Panc1 (cell line): ENCODE measurements at regions not wholly inside any gene's neighbourhood (a gene's known extent, or its start where the extent isn't known, plus 50 kb on each side); places are given as distances from the start of the nearest gene placed in this dataset.

Source experiments
- CTCF ChIP-seq: fragments of 450-650 bp; IDR thresholded peaks from 2 replicates; pipeline ENCODE4 v1.5.1; 2017; ENCODE audit warnings: mild to moderate bottlenecking
- POLR2AphosphoS5 ChIP-seq: IDR thresholded peaks from 2 replicates; pipeline ENCODE4 v1.6.1; 2012; ENCODE audit warnings: mild to moderate bottlenecking, low read depth, low read length, moderate library complexity
- REST ChIP-seq, 2 experiments: IDR thresholded peaks; 2 replicates each; pipeline ENCODE4 v1.6.1; 2011 to 2012; ENCODE audit warnings: low read depth in 2 of 2, control low read depth in 1 of 2, low read length in 1 of 2, mild to moderate bottlenecking in 1 of 2, moderate library complexity in 1 of 2; ENCODE audit not compliant: insufficient read depth in 1 of 2

GRCh38 chr13:107035778-107036177, 467.8 kb upstream of the ARGLU1 start:
- TF ChIP-seq CTCF (no peak), REST (IDR thresholded peaks at IDR 0.05; ENCODE audit: insufficient read depth in 1 of 2, low read depth in 2 of 2, low read length in 1 of 2) (no peak), POLR2AphosphoS5 (no peak)
